PC-9 (cell line): ENCODE measurements at regions not wholly inside any gene's neighbourhood (a gene's known extent, or its start where the extent isn't known, plus 50 kb on each side); places are given as distances from the start of the nearest gene placed in this dataset.

Experiments
- BruUV-seq: library from RNA; stranded (reverse); fragments of 400-500 nt; replicated peaks from 2 replicates; lab custom pipeline; 2021; lab: Mats Ljungman, UMichigan
- CTCF ChIA-PET: fragments of 300-600 bp; sonication (Branson Sonifier 250); formaldehyde crosslinking; loops from one replicate; lab custom pipeline; 2022; ENCODE audit warnings: antibody characterized with exemption; lab: Charles Lee
- POLR2A ChIA-PET: fragments of 300-600 bp; sonication (Branson Sonifier 250); formaldehyde crosslinking; loops from one replicate; lab custom pipeline; 2022; ENCODE audit warnings: antibody characterized with exemption; ENCODE audit not compliant: unreplicated experiment; lab: Charles Lee
- DNase-seq, 2 experiments: peaks; one replicate each; pipeline versions ENCODE4 v3.0.0 to v3.0.0-alpha.2; 2015 to 2022; ENCODE audit warnings: mixed read lengths in 1 of 2
- H2AFZ ChIP-seq: fragments of 200-600 bp; sonication (generic); 2 replicates; pipeline ENCODE4 v1.8.1; 2017; ENCODE audit warnings: antibody characterized with exemption
- H3F3A ChIP-seq: fragments of 200-600 bp; sonication (generic); 2 replicates; pipeline ENCODE4 v1.8.1; 2017; ENCODE audit warnings: antibody characterized with exemption, mild to moderate bottlenecking, low read depth; ENCODE audit not compliant: insufficient read depth
- H3K27ac ChIP-seq: fragments of 200-600 bp; sonication (generic); 2 replicates; pipeline ENCODE4 v1.6.1; 2016; ENCODE audit warnings: mixed run types
- H3K27me3 ChIP-seq: fragments of 200-600 bp; sonication (generic); 2 replicates; pipeline ENCODE4 v1.6.1; 2016; ENCODE audit warnings: low read depth, mixed run types; ENCODE audit not compliant: insufficient read depth
- H3K36me3 ChIP-seq: fragments of 200-600 bp; sonication (generic); 2 replicates; pipeline ENCODE4 v1.6.1; 2016; ENCODE audit warnings: low read depth, mixed run types
- H3K4me1 ChIP-seq: fragments of 200-600 bp; sonication (generic); replicated peaks from 2 replicates; pipeline ENCODE4 v1.6.1; 2016; ENCODE audit warnings: mixed run types; ENCODE audit not compliant: insufficient read depth
- H3K4me2 ChIP-seq: fragments of 200-600 bp; sonication (generic); 2 replicates; pipeline ENCODE4 v1.6.1; 2017; ENCODE audit warnings: mixed run types
- H3K4me3 ChIP-seq: fragments of 200-600 bp; sonication (generic); 2 replicates; pipeline ENCODE4 v1.6.1; 2016; ENCODE audit warnings: mixed run types
- H3K79me2 ChIP-seq: fragments of 200-600 bp; sonication (generic); 2 replicates; pipeline ENCODE4 v1.6.1; 2017; ENCODE audit warnings: low read depth, mixed run types
- H3K9me2 ChIP-seq: fragments of 200-600 bp; sonication (generic); 2 replicates; pipeline ENCODE4 v1.8.1; 2017; ENCODE audit warnings: mild to moderate bottlenecking; ENCODE audit not compliant: insufficient read depth
- H3K9me3 ChIP-seq: fragments of 200-600 bp; sonication (generic); 2 replicates; pipeline ENCODE4 v1.8.1; 2016; ENCODE audit warnings: low read depth; ENCODE audit not compliant: insufficient read depth
- H4K20me1 ChIP-seq: fragments of 200-600 bp; sonication (generic); 2 replicates; pipeline ENCODE4 v1.8.1; 2017; ENCODE audit not compliant: insufficient read depth
- CTCF ChIP-seq: fragments of 200-600 bp; sonication (generic); conservative IDR thresholded peaks from 2 replicates; pipeline ENCODE4 v1.6.1; 2017; ENCODE audit warnings: mixed run types, antibody characterized with exemption, mild to moderate bottlenecking, moderate library complexity
- EZH2 ChIP-seq: fragments of 200-600 bp; sonication (generic); IDR thresholded peaks from 2 replicates; pipeline ENCODE4 v1.8.0; 2017; ENCODE audit warnings: antibody characterized with exemption, low read depth
- intact Hi-C: fragments of 100-400 bp; cut with micrococcal nuclease; formaldehyde crosslinking; loops from one replicate; pipeline ENCODE4 v1.10.0; 2022; ENCODE audit not compliant: unreplicated experiment

DNA sequence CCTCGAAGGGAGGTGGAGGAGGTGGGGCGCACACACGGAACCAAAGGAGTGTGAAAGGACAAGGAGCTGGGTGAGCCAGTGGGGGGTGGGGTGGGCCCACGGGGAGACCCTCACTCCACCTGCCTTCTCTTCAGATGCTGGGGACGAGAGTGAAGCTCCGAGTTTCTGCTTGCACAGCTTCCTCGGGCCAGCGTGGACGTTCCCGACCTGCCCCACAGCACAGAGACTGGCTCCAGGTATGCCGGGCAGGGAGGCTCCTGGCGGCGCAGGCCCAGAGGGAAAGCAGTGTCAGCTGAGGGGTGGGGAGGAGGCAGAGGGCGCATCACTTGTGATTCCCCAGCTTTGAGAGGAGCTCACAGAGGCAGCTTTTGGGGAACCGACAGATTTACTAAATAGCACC, 98.5 kb upstream of the RPS6KA2 start:
- intact Hi-C loops = no loop called here
- no peak for DNase-seq
- H3K4me2 ChIP-seq = peak overlapping the region; percentile 31; the same call in 1 of the 2 replicates
- no TSS peak for BruUV-seq
- H3K27ac ChIP-seq = no peak overlapping the region
- ChIA-PET CTCF (no interaction called here), POLR2A (no interaction called here)
- no peak overlapping the region for H3K4me3 ChIP-seq
- H3F3A ChIP-seq = no peaks in the 10 kb centered on the region
- H3K9me2 ChIP-seq = no peaks in the 10 kb centered on the region
- no peaks in the 10 kb centered on the region for H3K79me2 ChIP-seq
- no peaks in the 10 kb centered on the region for H3K36me3 ChIP-seq
- H3K27me3 ChIP-seq = no peaks in the 10 kb centered on the region
- peaks cover 21% of the 10 kb centered on the region for H3K4me1 ChIP-seq
- H4K20me1 ChIP-seq = no peaks in the 10 kb centered on the region
- no peak overlapping the region for H2AFZ ChIP-seq
- no peak for TF ChIP-seq EZH2
- no peak for TF ChIP-seq CTCF
- no peaks in the 10 kb centered on the region for H3K9me3 ChIP-seq

GRCh38 chr6:166724576-166724975, 97.5 kb upstream of the RPS6KA2 start:
- H3K9me3 ChIP-seq = no peaks in the 10 kb centered on the region
- H3K4me2 ChIP-seq = no peak overlapping the region
- POLR2A ChIA-PET = no interaction called here
- no TSS peak for BruUV-seq
- no peak overlapping the region for H3K27ac ChIP-seq
- intact Hi-C loops = no loop called here
- H2AFZ ChIP-seq = no peak overlapping the region
- no peak for DNase-seq
- peaks cover 21% of the 10 kb centered on the region for H3K4me1 ChIP-seq
- CTCF ChIA-PET = no interaction called here
- no peaks in the 10 kb centered on the region for H3K9me2 ChIP-seq
- no peaks in the 10 kb centered on the region for H3F3A ChIP-seq
- no peaks in the 10 kb centered on the region for H4K20me1 ChIP-seq
- no peaks in the 10 kb centered on the region for H3K27me3 ChIP-seq
- H3K36me3 ChIP-seq = no peaks in the 10 kb centered on the region
- TF ChIP-seq EZH2 = no peak
- no peak for TF ChIP-seq CTCF
- H3K79me2 ChIP-seq = no peaks in the 10 kb centered on the region
- no peak overlapping the region for H3K4me3 ChIP-seq

GRCh38 chr6:166722785-166723184, 95.7 kb upstream of the RPS6KA2 start:
- no peak overlapping the region for H3K27ac ChIP-seq
- CTCF ChIA-PET = no interaction called here
- H4K20me1 ChIP-seq = no peaks in the 10 kb centered on the region
- no peak overlapping the region for H3K4me2 ChIP-seq
- no peak overlapping the region for H2AFZ ChIP-seq
- no peak for TF ChIP-seq EZH2
- no peak for TF ChIP-seq CTCF
- POLR2A ChIA-PET = no interaction called here
- H3K4me1 ChIP-seq = peaks cover 14% of the 10 kb centered on the region
- H3K36me3 ChIP-seq = no peaks in the 10 kb centered on the region
- no peaks in the 10 kb centered on the region for H3K9me2 ChIP-seq
- intact Hi-C loops = no loop called here
- no peaks in the 10 kb centered on the region for H3F3A ChIP-seq
- H3K27me3 ChIP-seq = no peaks in the 10 kb centered on the region
- no peak for DNase-seq
- H3K9me3 ChIP-seq = no peaks in the 10 kb centered on the region
- no TSS peak for BruUV-seq
- no peak overlapping the region for H3K4me3 ChIP-seq
- H3K79me2 ChIP-seq = no peaks in the 10 kb centered on the region
